ENCODE measurements at regions not wholly inside any gene's neighbourhood (a gene's known extent, or its start where the extent isn't known, plus 50 kb on each side); places are given as distances from the start of the nearest gene placed in this dataset.

DNA sequence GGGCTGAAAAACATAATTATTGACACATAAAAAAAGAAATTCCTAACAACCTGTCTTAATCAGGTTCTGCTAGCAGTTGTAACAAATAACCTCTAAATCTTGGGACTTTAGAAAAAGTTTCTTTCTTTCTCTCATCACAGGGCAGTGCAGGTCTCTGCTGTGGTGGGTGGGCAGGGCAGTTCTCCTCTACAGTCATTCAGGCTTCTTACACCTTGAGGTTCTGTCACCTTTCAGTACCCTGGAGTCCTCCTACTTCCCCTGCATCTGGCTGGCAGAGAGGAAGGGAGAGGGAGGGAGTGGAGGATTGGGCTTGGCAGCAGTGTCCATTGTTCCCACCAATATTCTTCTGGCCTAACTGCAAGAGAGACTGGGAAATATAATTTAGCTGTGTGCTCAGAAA is 112.2 kb upstream of the ANKRD55 start:
- DNase-seq (ENCODE audit: low spot score) (no peak), ATAC-seq (ENCODE audit: insufficient number of reproducible peaks, low FRiP score, low read depth) (no peak)

DNA sequence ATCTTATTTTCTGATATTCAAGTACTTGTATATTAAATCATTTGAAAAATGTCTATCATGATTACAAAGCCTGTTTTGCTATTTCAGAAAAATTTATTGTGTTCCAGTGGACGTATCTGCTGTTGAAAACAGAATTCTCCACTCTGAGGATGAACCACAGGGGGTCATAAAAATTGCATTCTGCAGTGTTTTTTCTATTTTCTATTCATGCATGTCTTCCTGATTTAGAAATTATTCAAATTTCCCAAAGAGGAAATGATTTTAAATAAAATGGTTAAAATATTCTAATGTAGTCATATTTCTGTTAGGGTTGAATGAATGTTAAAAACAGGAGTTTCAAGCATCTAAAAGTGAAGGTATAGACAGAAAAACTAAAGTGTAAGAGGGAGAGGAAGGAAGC is 111.5 kb upstream of the ANKRD55 start:
- TF ChIP-seq, protein P1, sequence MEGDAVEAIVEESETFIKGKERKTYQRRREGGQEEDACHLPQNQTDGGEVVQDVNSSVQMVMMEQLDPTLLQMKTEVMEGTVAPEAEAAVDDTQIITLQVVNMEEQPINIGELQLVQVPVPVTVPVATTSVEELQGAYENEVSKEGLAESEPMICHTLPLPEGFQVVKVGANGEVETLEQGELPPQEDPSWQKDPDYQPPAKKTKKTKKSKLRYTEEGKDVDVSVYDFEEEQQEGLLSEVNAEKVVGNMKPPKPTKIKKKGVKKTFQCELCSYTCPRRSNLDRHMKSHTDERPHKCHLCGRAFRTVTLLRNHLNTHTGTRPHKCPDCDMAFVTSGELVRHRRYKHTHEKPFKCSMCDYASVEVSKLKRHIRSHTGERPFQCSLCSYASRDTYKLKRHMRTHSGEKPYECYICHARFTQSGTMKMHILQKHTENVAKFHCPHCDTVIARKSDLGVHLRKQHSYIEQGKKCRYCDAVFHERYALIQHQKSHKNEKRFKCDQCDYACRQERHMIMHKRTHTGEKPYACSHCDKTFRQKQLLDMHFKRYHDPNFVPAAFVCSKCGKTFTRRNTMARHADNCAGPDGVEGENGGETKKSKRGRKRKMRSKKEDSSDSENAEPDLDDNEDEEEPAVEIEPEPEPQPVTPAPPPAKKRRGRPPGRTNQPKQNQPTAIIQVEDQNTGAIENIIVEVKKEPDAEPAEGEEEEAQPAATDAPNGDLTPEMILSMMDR (IDR thresholded peaks at IDR 0.05) = no peak
- Histone ChIP-seq H3K36me3 (no peaks in the 10 kb centered on the region), H3K4me3 (no peak overlapping the region), H3K27ac (no peak overlapping the region), H3K9me3 (no peaks in the 10 kb centered on the region), H3K4me1 (ENCODE audit: control insufficient read depth in 1 of 2, low read depth in 2 of 2) (no peaks in the 10 kb centered on the region), H3K27me3 (replicated peaks; ENCODE audit: insufficient read depth) (no peaks in the 10 kb centered on the region)
- DNase-seq (ENCODE audit: low spot score) (no peak), ATAC-seq (ENCODE audit: insufficient number of reproducible peaks, low FRiP score, low read depth) (no peak)

More for the DNA sequence above, 112.2 kb upstream of the ANKRD55 start:
- H3K27me3 ChIP-seq (replicated peaks; ENCODE audit: insufficient read depth) = no peaks in the 10 kb centered on the region
- TF ChIP-seq, protein P1 (IDR thresholded peaks at IDR 0.05) = no peak
- H3K36me3 ChIP-seq = no peaks in the 10 kb centered on the region
- no peak overlapping the region for H3K4me3 ChIP-seq
- H3K9me3 ChIP-seq = no peaks in the 10 kb centered on the region
- no peak overlapping the region for H3K27ac ChIP-seq
- peaks cover 2 to 4% of the 10 kb centered on the region in 2 donors for H3K4me1 ChIP-seq (ENCODE audit: control insufficient read depth in 1 of 2, low read depth in 2 of 2)

DNA sequence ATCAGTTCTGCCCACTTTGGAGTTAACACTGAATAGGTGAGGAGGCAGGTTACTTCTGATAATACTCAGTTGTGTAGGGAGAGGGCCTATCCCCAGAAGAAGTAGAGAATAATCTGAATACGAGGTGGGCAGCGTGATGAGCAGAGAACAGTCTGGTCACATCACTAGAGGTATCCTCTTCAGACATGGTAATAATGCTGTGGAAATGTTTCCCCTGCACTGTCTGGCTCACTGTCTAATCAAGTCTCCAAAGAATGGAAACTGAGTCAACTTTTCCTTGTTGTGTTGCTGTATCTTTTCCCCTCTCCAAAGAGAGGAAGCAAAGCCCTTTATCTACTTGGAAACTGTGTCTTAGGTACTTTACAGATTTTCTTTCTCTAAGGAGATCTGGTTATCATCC is 110.9 kb upstream of the ANKRD55 start:
- no peak for DNase-seq (ENCODE audit: low spot score)
- Histone ChIP-seq H3K27ac (no peak overlapping the region), H3K36me3 (no peaks in the 10 kb centered on the region), H3K4me1 (ENCODE audit: control insufficient read depth in 1 of 2, low read depth in 2 of 2) (no peaks in the 10 kb centered on the region), H3K27me3 (replicated peaks; ENCODE audit: insufficient read depth) (no peaks in the 10 kb centered on the region), H3K4me3 (no peak overlapping the region), H3K9me3 (no peaks in the 10 kb centered on the region)
- TF ChIP-seq, protein P1 (IDR thresholded peaks at IDR 0.05) = no peak
- no peak for ATAC-seq (ENCODE audit: insufficient number of reproducible peaks, low FRiP score, low read depth)

DNA sequence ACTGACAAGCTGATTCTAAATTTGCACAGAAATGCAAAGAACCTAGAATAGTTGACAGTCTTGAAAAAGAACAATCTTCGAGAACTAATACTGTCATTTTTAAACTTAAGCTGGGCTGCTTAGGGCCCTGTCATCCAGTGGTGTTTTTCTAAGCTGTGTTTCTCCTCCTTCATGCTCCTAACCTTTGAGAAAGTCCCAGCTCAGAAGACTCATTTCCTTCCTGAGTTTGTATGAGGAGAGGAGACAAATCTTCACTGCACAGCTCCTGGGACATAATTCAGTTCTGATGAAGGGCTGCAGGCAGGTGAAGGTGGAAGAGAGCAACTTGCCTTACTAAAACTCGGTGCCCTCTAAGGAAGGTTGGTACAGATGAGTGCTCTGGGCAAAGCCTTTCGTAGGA is 109.5 kb upstream of the ANKRD55 start:
- Histone ChIP-seq H3K27ac (no peak overlapping the region), H3K9me3 (no peaks in the 10 kb centered on the region), H3K27me3 (replicated peaks; ENCODE audit: insufficient read depth) (no peaks in the 10 kb centered on the region), H3K4me1 (ENCODE audit: control insufficient read depth in 1 of 2, low read depth in 2 of 2) (no peaks in the 10 kb centered on the region), H3K4me3 (no peak overlapping the region), H3K36me3 (no peaks in the 10 kb centered on the region)
- DNase-seq (ENCODE audit: low spot score) (no peak), ATAC-seq (ENCODE audit: insufficient number of reproducible peaks, low FRiP score, low read depth) (no peak)
- TF ChIP-seq, protein P1 (IDR thresholded peaks at IDR 0.05) = no peak

DNA sequence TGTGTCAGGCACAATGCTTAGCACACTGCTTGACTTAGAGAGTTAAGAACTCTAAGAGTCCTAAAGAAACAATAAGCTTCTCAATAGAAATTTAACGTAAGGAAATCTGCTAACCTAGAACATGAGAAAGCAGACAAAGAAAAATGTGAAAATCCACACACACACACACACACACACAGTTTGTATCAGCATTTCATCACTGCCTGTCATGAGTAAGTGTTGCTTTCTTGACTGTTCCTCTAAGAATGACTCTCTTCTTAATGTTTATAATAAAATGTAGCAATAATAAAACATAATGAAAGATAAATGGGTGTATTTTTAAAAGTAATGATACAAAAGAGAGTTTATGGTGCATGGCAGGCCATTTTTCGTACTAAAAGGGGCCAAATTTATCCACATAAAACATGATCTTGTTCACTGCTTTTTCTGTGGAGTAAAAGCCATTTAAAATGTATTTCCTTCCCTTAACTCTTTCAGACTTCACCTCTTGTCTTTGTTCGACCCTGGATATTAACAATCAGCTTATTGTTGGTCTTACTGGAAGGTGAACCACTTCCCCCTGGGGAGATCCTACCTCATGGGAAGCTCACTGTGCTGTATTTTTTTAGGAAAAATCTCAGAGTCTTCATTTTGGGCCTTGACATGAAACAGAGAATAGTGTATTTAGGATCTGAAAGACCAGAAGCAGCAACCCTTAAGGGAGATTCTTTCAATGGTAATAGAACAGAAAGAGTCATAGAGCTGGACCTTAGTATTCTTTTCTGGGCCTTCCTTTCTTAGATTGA is 107.3 kb upstream of the ANKRD55 start:
- H3K9me3 ChIP-seq = no peaks in the 10 kb centered on the region
- DNase-seq (ENCODE audit: low spot score) (no peak), ATAC-seq (ENCODE audit: insufficient number of reproducible peaks, low FRiP score, low read depth) (no peak)
- H3K4me3 ChIP-seq = no peak overlapping the region
- no peaks in the 10 kb centered on the region for H3K4me1 ChIP-seq (ENCODE audit: control insufficient read depth in 1 of 2, low read depth in 2 of 2)
- H3K27ac ChIP-seq = no peak overlapping the region
- no peaks in the 10 kb centered on the region for H3K27me3 ChIP-seq (replicated peaks; ENCODE audit: insufficient read depth)
- H3K36me3 ChIP-seq = no peaks in the 10 kb centered on the region
- TF ChIP-seq, protein P1 (IDR thresholded peaks at IDR 0.05) = no peak

Data from thoracic aorta (tissue), 2 donors.